WTC11 (cell line): ENCODE measurements at regions not wholly inside any gene's neighbourhood (a gene's known extent, or its start where the extent isn't known, plus 50 kb on each side); places are given as distances from the start of the nearest gene placed in this dataset.

Source experiments
- CREM ChIP-seq: sonication (generic); formaldehyde crosslinking; IDR thresholded peaks from 2 replicates; pipeline ENCODE4 v1.8.1; 2022; ENCODE audit warnings: mild to moderate bottlenecking, missing genetic modification reagents, moderate library complexity
- CTCF ChIP-seq: fragments of 200-600 bp; IDR thresholded peaks from 2 replicates; pipeline ENCODE4 v1.8.0; 2022; ENCODE audit warnings: antibody characterized with exemption
- FOXK1 ChIP-seq: sonication (generic); formaldehyde crosslinking; IDR thresholded peaks from 2 replicates; pipeline ENCODE4 v1.8.0; 2022; ENCODE audit warnings: mild to moderate bottlenecking, moderate library complexity, missing genetic modification reagents
- JAZF1 ChIP-seq: fragments of 250-450 bp; sonication (Bioruptor Pico); IDR thresholded peaks from 2 replicates; pipeline ENCODE4 v1.9.0; 2021; ENCODE audit warnings: moderate library complexity, mild to moderate bottlenecking, inconsistent platforms
- MAX ChIP-seq: sonication (generic); formaldehyde crosslinking; IDR thresholded peaks from 2 replicates; pipeline ENCODE4 v1.8.0; 2022; ENCODE audit warnings: mild to moderate bottlenecking, missing genetic modification reagents
- MXD4 ChIP-seq: fragments of 250-450 bp; sonication (Bioruptor Pico); IDR thresholded peaks from 2 replicates; pipeline ENCODE4 v1.8.0; 2021; ENCODE audit warnings: mild to moderate bottlenecking, moderate library complexity, borderline replicate concordance
- TP53 ChIP-seq: sonication (generic); formaldehyde crosslinking; IDR thresholded peaks from 2 replicates; pipeline ENCODE4 v1.8.1; 2023; ENCODE audit warnings: mild to moderate bottlenecking, missing genetic modification reagents
- USF2 ChIP-seq: sonication (generic); formaldehyde crosslinking; IDR thresholded peaks from 2 replicates; pipeline ENCODE4 v1.8.1; 2023; ENCODE audit warnings: mild to moderate bottlenecking, missing genetic modification reagents, moderate library complexity
- ZSCAN18 ChIP-seq: fragments of 250-450 bp; sonication (Bioruptor Pico); IDR thresholded peaks from 2 replicates; pipeline ENCODE4 v2.1.2; 2022; ENCODE audit warnings: mild to moderate bottlenecking, moderate library complexity

GRCh38 chr11:79616392-79616851 lies 175.6 kb upstream of the TENM4 start:
- TF ChIP-seq CTCF (no peak), ZSCAN18 (CRISPR knock-in tag) (no peak), CREM (CRISPR knock-in tag) (no peak), MAX (CRISPR knock-in tag) (no peak), USF2 (no peak), FOXK1 (no peak), JAZF1 (CRISPR knock-in tag) (no peak), MXD4 (CRISPR knock-in tag) (no peak), TP53 (CRISPR knock-in tag) (no peak)
